ENCODE measurements at regions not wholly inside any gene's neighbourhood (a gene's known extent, or its start where the extent isn't known, plus 50 kb on each side); places are given as distances from the start of the nearest gene placed in this dataset.

DNA sequence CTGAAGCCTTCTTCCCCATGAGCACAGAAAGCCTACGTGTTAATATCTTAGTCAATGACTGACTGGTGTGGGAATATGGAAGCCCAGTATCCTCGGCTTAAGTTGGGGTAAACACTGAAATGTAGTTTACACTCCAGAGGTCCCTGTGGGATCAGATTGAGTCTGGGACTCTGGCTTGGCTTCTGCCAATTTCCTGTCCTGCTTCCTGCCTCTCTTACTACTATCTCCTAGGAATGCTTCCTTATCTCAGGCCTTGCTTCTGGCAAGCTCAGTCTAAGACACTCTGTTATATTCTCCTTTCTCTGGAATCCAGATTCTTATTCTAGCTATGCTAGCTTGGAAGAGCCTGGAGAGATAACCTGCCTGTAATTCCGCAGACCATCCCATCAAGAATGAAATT lies 174.0 kb upstream of the LDB2 start:
- no peak overlapping the region for H3K4me3 ChIP-seq (replicated peaks; ENCODE audit: low read depth, low read length)
- TF ChIP-seq, protein P1, sequence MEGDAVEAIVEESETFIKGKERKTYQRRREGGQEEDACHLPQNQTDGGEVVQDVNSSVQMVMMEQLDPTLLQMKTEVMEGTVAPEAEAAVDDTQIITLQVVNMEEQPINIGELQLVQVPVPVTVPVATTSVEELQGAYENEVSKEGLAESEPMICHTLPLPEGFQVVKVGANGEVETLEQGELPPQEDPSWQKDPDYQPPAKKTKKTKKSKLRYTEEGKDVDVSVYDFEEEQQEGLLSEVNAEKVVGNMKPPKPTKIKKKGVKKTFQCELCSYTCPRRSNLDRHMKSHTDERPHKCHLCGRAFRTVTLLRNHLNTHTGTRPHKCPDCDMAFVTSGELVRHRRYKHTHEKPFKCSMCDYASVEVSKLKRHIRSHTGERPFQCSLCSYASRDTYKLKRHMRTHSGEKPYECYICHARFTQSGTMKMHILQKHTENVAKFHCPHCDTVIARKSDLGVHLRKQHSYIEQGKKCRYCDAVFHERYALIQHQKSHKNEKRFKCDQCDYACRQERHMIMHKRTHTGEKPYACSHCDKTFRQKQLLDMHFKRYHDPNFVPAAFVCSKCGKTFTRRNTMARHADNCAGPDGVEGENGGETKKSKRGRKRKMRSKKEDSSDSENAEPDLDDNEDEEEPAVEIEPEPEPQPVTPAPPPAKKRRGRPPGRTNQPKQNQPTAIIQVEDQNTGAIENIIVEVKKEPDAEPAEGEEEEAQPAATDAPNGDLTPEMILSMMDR (IDR thresholded peaks at IDR 0.05; ENCODE audit: low read length, missing control alignments) = no peak
- peak; percentile 61 for DNase-seq (ENCODE audit: low read depth)

DNA sequence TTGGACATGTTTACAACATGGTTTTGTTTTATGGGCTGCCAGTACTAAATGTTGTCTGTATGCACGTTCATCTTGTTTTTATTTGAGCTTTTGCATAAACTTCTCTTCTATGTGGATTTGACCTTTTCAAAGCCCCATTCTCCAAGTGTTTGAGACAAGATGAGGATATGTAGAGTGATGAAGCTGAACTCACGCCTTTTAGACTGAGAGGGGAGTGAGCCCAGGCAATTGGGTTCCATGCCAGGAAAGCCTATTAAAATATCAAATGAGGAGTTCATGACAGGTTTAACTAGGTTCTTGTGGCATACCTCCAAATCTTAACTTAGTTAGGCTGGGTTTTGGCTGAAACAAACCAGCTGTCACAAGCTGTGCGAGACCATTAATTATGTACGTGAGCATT lies 170.4 kb upstream of the LDB2 start:
- no peak overlapping the region for H3K4me3 ChIP-seq (replicated peaks; ENCODE audit: low read depth, low read length)
- TF ChIP-seq, protein P1 (IDR thresholded peaks at IDR 0.05; ENCODE audit: low read length, missing control alignments) = no peak
- DNase-seq (ENCODE audit: low read depth) = no peak

DNA sequence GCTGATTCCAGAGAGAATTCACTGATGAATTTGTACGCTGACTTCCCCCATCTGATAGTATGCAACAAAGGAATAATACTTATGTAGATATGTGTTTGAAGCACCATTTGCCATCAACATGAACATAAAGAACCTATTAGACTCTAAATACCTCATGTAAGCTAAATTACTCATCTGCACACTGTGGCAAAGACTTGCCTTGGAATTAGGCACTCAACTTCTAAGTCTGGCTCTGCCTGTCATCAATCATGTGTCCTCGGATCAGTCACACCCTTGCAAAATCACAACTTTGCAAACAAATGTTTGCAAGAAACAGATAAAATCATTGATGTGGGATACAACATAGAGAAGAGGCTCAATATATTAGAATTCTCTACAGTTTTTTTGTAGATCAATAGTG lies 169.9 kb upstream of the LDB2 start:
- H3K4me3 ChIP-seq (replicated peaks; ENCODE audit: low read depth, low read length) = no peak overlapping the region
- TF ChIP-seq, protein P1 (IDR thresholded peaks at IDR 0.05; ENCODE audit: low read length, missing control alignments) = no peak
- DNase-seq (ENCODE audit: low read depth) = no peak

DNA sequence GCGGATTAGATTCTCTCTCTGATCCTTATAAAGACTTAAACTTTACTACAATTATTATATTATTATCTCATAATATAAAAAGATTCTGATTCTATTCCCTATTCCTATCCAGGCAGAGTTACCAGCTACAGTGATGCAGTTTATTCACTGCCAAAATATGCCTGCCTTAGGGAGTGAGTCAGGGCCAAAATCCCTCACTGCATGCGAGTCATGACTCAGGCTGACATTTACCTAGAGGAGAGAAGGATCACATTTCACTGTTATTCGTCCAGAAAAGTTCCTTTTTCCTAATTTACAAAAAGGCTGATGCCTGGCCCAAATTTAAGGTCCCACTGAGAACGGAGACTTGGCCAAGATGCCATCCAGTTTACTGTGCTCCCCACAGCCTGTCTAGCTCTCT lies 168.5 kb upstream of the LDB2 start:
- no peak overlapping the region for H3K4me3 ChIP-seq (replicated peaks; ENCODE audit: low read depth, low read length)
- TF ChIP-seq, protein P1 (IDR thresholded peaks at IDR 0.05; ENCODE audit: low read length, missing control alignments) = no peak
- DNase-seq (ENCODE audit: low read depth) = peak; percentile 82

DNA sequence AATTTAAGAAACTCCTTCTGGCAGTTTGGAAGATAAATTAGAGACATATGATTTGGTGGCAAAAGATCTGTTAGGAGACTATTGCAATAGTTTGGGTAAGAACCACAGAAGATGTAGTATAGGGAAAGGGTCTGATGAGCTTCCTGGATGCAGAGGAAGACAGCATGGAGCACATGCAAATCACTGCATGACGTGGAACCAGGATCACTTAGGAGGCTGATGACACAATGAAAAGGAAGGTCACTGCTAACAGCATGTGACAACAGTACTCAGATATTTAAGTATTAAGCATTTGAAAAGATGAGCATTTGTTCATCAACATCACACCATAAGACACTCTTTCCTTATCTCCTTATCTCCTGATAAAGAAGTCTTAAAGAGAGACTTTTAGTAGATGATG lies 167.8 kb upstream of the LDB2 start:
- no peak overlapping the region for H3K4me3 ChIP-seq (replicated peaks; ENCODE audit: low read depth, low read length)
- DNase-seq (ENCODE audit: low read depth) = peak; percentile 19
- TF ChIP-seq, protein P1 (IDR thresholded peaks at IDR 0.05; ENCODE audit: low read length, missing control alignments) = no peak

DNA sequence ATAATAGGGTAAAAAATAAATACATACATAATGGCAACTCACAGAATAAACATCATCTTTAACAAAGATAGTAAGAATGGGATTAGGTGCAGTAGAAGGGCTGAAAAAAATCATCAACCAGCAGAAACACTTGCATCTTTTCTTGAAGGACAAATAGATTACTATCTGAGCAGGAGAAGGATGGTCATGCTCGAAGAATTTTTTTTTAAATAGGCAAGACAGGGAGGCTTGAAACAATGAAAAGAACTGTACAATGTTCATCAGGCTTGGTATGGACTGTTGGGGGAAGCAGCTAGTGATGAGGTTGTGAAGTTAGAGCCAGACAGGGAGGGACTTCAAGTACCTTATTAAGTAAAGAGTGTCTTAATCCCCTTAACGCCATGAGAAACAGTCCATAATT lies 167.4 kb upstream of the LDB2 start:
- no peak for DNase-seq (ENCODE audit: low read depth)
- no peak overlapping the region for H3K4me3 ChIP-seq (replicated peaks; ENCODE audit: low read depth, low read length)
- TF ChIP-seq, protein P1 (IDR thresholded peaks at IDR 0.05; ENCODE audit: low read length, missing control alignments) = no peak

DNA sequence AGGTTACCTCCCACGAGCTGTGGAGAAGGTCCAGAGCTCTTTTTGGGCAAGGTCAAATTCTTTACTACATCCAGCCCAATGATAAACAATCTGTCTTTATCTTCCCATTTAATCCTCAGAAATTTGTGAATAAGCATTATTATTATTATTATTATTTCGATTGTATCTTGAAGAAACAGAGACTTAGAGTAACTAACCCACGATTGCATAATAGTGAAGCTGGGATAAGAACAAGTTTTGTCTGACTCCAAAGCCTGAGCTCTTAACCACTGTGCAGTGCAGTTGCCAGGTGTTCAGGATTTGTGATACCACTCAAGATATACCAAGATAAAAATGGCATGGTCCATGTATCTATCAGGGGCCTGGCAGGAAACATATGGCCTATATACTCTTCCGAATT lies 166.5 kb upstream of the LDB2 start:
- H3K4me3 ChIP-seq (replicated peaks; ENCODE audit: low read depth, low read length) = no peak overlapping the region
- DNase-seq (ENCODE audit: low read depth) = no peak
- TF ChIP-seq, protein P1 (IDR thresholded peaks at IDR 0.05; ENCODE audit: low read length, missing control alignments) = no peak

Measured in fibroblast of pulmonary artery (primary cell).